ENCODE measurements at regions not wholly inside any gene's neighbourhood (a gene's known extent, or its start where the extent isn't known, plus 50 kb on each side); places are given as distances from the start of the nearest gene placed in this dataset.

DNA sequence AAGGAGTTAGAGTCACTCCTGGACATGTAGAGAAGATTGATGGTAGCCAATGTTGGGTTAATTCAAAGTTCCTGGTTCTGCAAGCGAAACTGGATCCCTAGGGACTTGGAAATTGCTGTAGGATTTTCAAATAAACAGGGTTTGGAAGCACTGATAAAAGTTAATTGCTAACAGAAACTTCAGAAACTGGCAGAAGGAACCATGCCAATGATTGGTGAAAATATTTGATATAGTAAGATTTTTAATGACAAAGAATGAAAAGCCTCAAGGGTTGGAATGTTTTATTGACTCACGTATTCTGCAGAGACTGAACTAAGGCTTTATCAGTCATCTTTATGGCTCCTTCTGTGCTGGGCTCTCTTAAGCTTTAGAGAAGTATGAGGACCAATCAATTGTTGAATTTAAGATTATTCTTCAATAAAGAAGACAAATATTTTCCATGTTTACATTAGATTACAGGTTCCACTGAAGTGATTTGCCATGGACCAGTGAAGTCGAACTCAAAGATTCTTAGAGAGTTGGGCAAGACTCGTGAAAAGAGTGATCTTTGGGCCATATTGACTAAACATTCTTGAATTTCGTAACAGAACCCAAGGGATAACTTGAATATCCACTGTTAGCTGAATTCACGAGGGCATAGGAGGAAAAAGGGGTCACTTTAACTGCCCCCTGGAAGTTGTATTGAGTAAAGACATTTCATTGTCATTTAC lies 371.4 kb downstream of the HDGFL1 start:
- TF ChIP-seq, protein P1, sequence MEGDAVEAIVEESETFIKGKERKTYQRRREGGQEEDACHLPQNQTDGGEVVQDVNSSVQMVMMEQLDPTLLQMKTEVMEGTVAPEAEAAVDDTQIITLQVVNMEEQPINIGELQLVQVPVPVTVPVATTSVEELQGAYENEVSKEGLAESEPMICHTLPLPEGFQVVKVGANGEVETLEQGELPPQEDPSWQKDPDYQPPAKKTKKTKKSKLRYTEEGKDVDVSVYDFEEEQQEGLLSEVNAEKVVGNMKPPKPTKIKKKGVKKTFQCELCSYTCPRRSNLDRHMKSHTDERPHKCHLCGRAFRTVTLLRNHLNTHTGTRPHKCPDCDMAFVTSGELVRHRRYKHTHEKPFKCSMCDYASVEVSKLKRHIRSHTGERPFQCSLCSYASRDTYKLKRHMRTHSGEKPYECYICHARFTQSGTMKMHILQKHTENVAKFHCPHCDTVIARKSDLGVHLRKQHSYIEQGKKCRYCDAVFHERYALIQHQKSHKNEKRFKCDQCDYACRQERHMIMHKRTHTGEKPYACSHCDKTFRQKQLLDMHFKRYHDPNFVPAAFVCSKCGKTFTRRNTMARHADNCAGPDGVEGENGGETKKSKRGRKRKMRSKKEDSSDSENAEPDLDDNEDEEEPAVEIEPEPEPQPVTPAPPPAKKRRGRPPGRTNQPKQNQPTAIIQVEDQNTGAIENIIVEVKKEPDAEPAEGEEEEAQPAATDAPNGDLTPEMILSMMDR (conservative IDR thresholded peaks at IDR 0.05; ENCODE audit: low read length), result no peak
- no peak for TF ChIP-seq EZH2phosphoT487 (IDR thresholded peaks at IDR 0.05; ENCODE audit: borderline replicate concordance)

All from Loucy (cell line).